ENCODE measurements at regions not wholly inside any gene's neighbourhood (a gene's known extent, or its start where the extent isn't known, plus 50 kb on each side); places are given as distances from the start of the nearest gene placed in this dataset.
"Not testable (repeated sequence)": the region's sequence is repeated elsewhere in the genome, so short reads cannot be mapped to it uniquely, and the experiment has no call there.

DNA sequence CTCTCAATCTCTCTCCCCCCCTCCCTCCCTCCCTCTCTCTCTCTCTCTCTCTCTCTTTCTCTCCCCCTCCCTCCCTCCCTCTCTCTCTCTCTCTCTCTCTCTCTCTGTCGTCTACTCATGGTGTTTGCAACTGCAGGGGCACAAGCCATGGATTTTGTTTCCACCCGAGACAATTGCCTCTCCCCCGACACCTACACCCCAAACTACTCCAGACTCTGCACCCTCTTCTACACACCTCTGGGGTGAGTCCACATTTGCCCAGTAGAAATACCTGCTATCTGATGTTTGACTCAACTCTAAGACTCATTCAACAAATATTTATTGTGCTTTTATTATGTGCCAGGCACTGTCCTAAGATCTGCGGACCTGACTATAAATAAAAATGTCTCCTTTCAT is 93.7 kb downstream of the TMEM17 start:
- no peak for DNase-seq (ENCODE audit: low read depth in 4 of 4, low spot score in 3 of 4)

DNA sequence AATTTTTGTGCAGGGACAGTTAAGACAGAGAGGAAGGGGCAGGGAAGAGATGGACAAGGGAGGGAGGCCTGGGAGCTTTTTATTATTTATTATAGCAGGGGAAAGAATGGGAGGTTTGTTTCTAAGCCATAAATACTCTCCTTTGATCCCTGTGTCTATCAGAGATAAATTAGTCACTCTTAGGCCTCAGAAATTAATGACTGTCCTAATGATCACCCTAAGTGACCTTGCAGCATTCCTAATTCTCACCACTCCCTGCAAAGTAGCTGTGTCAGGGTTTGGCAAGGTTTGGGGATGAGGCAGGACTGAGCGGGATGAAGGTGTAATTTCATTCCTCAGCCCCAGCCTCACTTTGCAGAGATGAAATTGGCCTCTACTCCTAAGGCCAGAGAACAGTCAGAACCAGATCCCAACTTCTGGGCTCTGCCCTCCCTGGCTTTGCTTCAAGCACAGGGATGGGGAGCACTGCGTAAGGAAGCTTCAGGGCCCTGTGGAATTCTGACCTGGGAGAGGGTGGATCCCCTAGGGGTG is 95.0 kb downstream of the TMEM17 start:
- DNase-seq (ENCODE audit: low read depth in 4 of 4, low spot score in 3 of 4) = no peak

DNA sequence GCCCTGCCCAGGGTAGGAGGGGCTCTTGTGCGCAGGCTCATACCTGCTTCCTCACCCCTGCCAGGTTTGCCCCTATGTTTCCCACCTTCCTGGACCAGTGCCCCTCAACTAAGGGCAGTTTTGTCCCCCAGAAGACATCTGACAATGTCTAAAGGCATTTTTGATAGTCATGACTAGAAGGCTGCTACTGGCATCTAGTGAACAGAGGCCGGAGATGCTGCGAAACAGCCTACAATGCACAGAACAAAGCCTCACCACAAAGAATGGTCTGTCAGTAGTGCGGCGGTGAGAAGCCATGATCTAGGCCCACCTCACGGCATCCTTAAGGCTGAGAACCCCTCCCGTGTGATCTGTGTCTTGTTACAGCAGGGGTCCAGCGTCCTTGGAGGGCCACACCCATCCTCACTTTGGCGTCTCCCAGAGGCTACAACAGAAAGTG is 96.0 kb downstream of the TMEM17 start:
- DNase-seq (ENCODE audit: low read depth in 4 of 4, low spot score in 3 of 4) = no peak

DNA sequence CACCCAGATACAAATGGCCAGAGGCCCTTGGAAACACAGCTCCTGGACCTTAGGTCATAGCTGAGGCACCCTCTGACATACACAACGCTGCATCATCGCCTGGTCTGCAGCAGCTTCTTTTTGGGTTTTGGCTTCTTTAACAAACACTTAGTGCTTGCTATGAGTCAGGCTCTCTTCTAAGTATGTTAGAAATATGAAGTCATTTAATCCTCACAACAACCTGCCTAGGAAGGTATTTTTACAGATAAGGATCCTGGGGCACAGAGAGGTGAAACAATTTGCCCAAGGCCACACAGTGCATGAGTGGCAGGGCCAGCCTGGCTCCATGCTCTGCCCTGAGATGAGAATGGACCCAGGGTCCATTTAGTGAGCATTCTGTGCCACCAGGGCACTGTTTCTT is 96.6 kb downstream of the TMEM17 start:
- DNase-seq (ENCODE audit: low read depth in 4 of 4, low spot score in 3 of 4) = no peak

DNA sequence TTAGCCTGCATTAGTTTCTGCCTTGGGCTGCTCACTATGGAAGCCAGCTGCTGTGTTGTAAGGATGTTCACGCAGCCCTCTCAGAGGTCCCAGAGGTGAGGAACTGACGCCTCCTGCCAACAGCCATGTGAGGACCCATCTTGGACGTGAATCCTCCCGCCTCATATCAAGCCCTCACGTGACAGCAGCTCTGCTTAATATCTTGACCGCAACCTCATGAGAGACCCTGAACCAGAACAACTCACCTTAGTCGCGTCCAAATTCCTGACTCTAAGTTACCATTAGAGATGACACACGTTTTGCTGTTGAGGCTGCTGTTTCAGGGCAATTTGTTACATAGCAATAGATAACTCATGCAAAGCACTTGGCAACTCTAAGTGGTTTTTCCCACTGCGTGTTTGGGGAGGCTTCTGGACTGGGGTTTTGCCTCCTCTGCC is 97.7 kb downstream of the TMEM17 start:
- no peak for DNase-seq (ENCODE audit: low read depth in 4 of 4, low spot score in 3 of 4)

DNA sequence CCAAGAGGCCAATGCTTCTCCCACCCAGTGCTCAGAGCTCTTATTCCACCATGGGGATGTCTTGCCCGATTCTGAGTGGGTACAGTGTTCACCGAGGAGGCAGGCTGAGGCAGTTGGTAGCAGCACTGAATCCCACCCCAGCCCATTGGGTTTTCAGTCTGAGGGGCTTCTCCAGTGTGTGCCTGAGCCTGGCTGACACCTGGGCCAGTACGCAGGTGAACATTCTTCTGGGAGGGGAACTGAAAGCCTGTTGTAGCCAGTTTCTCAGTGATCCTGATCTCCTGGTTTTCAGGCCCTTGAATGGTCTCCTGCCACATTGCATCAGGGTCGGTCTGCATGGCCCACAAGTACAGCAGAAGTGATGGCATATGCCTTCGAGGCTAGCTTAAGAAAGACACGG is 98.2 kb downstream of the TMEM17 start:
- DNase-seq (ENCODE audit: low read depth in 4 of 4, low spot score in 3 of 4) = no peak

DNA sequence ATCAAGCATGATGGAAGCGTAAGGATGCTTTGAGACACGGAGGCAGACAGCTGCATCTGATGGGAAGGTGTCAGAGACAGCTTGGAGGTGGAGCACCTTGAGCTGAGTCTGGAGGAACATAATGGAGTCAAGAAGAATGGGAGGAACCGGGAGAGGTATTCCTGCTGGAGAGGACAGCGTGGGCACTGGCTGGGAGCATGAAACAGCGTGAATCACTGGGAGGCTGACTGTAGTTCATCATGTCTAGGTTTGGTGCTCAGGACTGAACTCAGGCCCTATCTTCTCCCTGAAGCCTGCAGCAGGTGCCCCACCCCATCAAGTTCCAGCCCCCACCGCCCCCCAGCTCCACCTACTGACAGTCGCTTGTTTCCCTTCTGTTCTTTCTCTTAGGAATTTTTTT is 98.6 kb downstream of the TMEM17 start:
- DNase-seq (ENCODE audit: low read depth in 4 of 4, low spot score in 3 of 4) = no peak

DNA sequence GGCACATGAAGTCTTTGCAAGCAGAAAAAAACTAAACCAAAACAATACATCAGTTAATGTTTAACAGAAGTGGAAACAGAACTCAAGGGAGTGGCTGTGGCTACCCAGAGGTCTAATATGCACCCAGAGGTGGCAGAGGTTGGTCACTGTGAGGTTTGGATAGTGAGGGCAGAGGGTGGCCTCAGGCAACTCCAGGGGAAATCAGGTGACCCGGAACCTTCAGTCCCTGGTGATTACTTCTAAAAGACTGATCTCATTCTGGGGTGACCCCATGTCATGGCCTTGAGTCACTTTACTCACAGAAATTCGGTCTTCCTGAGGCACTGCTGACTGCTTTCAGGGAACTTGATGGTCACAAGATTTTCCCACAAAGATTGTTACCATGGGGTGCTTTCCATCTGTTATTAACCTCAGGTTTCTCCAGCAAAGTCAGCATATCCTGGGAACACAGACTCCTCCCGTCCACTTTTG is 99.4 kb downstream of the TMEM17 start:
- DNase-seq (ENCODE audit: low read depth in 4 of 4, low spot score in 3 of 4) = no peak

DNA sequence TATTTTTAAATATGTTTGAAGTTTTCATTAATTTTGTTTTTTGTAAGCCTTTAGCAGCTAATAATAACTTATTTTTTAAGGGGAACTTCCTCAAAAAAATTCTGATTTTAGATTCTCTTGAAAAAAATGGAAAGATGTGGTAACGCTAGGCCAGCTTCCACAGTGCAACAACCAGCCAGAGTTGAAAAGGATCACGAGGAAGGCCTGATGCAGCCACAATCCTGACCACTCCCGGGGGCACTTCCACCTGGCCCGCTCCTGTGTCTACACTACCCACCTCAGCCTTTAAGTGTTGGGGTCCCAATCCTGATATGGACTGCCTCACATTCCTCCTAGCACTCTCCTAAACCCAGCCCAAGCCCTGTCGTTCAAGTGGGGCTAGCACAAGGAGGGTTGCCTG is 101.1 kb downstream of the TMEM17 start:
- DNase-seq (ENCODE audit: low read depth in 4 of 4, low spot score in 3 of 4) = no peak

DNA sequence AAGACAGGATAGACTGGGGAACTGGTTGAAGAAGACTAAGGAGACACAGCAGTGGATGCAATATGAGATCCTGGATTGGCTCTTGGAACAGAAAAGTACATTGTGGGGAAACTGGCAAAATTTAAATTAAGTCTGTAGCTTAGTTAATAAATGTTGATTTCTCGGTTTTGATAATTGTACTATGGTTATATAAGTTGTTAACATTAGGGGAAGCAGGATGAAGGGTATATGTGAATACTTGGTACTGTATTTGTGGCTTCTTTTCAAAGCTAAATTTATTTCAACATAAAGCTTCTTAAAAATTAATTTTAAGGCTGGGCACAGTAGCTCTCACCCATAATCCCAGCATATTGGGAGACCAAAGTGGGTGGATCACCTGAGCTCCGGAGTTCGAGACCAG is 103.8 kb downstream of the TMEM17 start:
- DNase-seq (ENCODE audit: low read depth in 4 of 4, low spot score in 3 of 4) = no peak

DNA sequence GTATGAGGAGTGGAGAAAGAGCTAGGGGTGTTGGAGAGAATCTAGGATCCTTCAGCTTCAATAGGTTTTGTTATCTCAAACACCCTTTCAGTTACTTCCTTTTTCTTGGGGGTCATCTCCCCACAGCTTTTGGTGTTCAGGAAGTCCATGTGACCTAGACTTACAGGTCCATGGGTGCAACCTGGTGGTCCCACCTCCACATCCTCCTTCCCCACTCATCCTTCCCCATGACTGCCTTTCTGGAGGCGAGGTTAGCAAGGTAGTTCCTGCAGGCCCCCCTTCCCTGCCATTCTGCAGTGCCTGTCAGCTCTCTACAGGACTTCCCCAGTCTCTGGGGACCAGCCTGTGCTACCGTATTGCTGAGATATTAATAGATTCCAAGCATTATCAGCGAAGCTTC is 107.6 kb downstream of the TMEM17 start:
- DNase-seq (ENCODE audit: low read depth in 4 of 4, low spot score in 3 of 4) = no peak

DNA sequence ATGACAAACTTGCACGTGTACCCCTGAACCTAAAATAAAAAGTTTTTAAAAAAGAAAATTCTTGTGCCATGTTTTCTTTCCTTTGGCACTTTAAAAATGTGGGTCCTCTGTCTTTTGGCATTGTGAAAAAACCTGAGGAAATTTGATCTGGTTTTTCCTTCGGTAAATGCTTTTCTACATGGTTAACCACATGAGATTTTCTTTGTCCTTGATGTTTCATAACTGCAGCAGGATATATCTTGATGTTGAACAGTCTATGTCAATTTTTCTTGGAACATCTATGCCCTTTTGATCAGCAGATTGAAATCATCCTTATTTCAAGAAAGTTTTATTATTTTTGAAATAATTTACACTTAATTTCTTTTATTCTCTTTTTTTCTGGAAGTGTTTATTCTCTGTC is 109.1 kb downstream of the TMEM17 start:
- no peak for DNase-seq (ENCODE audit: low read depth in 4 of 4, low spot score in 3 of 4)

DNA sequence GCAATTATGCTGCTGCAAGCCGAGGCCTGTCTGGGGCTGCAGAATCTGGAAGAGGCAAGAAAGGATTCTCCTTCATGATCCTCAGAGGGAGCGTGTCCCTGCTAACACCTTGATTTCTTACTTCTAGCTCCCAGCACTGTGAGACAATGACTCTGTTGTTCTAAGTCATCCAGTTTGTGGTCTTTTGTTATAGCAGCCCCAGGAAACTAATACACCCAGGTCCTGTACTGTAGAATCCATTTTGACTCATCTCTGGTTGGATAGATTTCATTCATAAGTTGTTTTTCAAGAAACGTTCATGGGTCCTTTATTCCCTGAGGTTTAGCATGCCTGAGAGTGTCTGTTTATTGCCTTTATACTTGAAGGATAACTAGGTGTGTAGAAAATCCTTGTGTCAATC is 112.7 kb downstream of the TMEM17 start:
- no peak for DNase-seq (ENCODE audit: low read depth in 4 of 4, low spot score in 3 of 4)

DNA sequence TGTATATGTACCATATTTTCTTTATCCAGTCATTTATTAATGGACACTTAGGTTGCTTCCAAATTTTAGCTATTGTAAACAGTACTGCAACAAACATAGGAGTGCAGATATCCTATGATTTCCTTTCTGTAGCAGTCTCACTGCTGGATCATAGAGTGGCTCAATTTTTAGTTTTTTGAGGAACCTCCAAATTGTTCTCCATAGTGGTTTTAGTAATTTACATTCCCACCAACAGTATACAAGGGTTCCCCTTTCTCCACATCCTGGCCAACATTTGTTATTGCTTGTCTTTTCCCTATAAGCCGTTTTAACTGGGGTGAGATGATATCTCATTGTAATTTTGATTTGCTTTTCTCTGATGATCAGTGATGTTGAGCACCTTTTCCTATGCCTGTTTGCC is 114.3 kb downstream of the TMEM17 start:
- no peak for DNase-seq (ENCODE audit: low read depth in 4 of 4, low spot score in 3 of 4)

DNA sequence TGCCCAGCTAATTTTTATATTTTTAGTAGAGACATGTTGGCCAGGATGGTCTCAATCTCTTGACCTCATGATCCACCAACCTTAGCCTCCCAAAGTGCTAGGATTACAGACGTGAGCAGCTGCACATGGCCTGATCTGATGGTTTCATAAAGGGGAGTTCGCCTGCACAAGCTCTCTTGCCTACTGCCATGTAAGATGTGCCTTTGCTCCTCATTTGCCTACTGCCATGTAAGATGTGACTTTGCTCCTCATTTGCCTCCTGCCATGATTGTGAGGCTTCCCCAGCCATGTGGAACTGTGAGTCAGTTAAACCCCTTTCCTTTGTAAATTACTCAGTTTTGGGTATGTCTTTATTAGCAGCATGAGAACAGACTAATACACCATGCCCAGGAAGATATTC is 119.6 kb downstream of the TMEM17 start:
- DNase-seq (ENCODE audit: low read depth in 4 of 4, low spot score in 3 of 4) = not testable (repeated sequence)

DNA sequence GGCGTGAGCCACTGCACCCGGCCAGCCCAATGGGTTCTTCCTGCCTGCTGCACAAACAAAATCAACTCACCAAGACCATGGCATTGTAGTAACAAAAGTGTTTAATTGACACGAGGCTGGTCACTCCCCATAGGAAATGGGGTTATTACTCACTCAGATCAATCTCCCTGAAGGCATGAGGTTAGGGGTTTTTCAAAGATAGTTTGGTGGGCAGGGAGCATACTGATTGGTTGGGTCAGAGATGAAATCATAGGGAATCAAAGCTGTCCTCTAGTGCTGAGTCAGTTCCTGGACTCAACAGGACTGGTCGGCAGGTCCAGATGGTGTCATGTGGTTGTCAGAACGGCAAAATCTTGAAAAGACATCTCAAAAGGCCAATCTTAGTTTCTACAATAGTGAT is 122.1 kb downstream of the TMEM17 start:
- DNase-seq (ENCODE audit: low read depth in 4 of 4, low spot score in 3 of 4) = no peak

DNA sequence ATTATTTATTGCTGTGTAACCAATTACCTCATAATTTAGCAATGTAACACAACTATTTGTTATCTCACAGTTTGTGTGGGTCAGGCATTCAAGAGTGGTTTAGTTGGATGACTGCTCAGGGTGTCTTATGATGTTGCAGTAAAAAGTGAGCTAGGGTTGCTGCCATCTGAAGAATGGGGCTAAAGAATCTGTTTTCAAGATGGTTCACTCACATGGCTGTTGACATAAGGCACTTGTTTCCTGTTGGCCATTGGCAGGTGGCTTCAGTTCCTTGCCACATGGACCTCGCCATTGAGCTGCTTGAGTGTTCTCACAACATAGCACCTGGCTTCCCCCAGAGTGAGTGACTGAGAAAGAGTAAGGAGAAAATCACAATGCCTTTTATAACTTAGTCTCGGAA is 123.2 kb downstream of the TMEM17 start:
- DNase-seq (ENCODE audit: low read depth in 4 of 4, low spot score in 3 of 4) = no peak

DNA sequence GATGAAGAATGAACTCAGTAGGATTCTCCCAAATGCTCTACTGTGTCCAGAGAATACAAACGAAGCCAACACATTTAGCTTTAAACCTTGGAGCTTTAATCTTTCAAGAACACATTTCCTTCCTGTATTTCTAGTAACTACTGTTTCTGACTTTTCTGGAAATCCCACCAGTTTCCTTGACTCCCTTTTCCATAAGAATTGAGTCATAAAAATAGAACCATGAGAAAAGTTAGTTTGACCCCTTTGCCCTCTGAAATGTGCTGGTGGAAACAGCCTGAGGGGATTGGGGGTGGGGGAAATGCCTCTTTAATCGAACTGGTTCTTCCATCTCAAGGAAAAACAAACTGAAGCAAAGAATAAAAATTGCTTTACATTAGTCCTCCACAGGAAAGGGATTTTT is 123.9 kb downstream of the TMEM17 start:
- DNase-seq (ENCODE audit: low read depth in 4 of 4, low spot score in 3 of 4) = no peak

DNA sequence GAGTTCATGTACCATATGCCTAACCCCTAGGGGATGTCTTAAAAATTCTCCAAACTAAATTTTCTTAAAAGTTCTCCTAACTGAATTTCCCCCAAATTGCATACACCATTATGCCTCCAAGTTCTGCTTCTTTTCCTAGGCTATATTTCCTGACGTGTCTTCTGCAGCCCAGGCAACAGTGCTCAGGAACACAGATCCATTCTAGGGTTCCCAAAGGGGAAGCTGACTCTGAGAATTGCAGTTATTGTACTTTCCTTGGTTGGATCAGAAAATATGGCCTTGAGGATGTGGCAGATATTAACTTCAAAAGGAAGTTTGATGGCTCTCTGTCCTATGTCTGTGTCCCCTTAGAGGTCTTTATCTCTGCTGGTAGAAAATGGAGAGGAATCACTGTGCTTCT is 124.3 kb downstream of the TMEM17 start:
- no peak for DNase-seq (ENCODE audit: low read depth in 4 of 4, low spot score in 3 of 4)

DNA sequence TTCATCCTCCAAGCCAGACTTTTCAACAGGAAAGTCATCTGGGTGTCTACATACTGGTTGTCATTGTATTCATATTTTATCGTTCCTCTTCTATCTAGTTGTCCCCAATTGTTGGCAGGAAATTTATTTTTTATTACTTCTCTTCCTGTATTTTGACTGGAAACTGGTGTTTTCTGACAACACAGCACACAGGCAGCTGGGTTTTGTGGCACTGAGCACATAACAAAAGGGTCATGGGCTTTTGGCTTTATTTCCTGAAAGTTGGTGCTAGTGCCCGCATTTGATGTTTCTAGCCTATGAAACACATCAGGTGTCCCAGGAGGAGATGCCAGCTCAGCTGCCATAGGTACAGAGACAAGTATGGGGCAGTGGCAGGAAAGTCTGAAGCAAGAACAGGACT is 126.4 kb downstream of the TMEM17 start:
- no peak for DNase-seq (ENCODE audit: low read depth in 4 of 4, low spot score in 3 of 4)

DNA sequence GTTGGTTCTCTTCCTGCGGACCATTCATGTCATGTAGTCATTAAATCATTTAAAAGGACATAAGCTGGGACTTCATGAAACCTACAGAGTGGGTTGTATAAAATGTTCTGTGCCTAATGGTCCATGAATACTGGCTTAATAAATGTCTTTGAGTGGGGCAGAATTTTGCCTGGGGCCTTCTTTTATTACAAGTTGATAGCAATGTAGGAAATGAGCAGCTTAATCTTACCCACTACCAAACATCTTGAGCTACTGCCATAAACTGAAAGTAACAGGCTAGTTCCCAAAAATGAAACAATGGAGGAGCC is 130.9 kb downstream of the TMEM17 start:
- peak in 2 of 4 donors; percentile 35 to 54 for DNase-seq (ENCODE audit: low read depth in 4 of 4, low spot score in 3 of 4)

DNA sequence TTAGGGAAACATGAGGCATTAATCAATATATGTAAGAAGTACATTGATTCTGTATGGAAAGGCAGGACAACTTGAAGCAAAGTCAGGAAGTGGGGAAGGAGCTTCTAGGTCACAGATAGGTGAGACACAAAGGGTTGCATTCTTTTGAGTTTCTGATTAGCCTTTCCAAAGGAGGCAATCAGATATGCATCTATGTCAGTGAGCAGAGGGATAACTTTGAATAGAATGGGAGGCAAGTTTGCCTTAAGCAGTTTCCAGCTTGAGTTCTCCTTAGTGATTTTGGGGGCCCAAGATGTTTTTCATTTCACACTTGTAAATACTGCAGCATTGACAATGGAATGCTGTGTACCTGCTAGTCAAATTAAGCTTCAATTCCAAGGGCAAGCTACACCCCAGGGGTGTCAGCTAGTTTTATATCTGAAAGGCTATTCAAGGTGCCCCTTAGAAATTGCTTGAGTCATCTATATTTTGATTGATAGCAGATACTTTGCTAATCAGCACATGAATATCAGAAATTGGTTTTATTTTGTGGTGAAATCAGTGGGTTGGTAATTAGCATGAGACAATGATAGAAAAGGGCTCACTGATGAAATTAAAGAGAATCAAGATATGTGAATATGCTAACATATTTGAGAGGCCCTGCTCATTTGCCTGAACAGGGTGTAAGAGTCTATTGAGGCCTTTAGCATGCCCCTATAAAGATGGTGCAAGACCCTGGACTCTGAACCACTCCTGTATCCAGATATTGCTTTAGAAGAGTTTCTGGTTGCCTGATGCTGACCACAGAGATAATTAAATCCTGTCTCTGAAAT is 131.5 kb downstream of the TMEM17 start:
- no peak for DNase-seq (ENCODE audit: low read depth in 4 of 4, low spot score in 3 of 4)

DNA sequence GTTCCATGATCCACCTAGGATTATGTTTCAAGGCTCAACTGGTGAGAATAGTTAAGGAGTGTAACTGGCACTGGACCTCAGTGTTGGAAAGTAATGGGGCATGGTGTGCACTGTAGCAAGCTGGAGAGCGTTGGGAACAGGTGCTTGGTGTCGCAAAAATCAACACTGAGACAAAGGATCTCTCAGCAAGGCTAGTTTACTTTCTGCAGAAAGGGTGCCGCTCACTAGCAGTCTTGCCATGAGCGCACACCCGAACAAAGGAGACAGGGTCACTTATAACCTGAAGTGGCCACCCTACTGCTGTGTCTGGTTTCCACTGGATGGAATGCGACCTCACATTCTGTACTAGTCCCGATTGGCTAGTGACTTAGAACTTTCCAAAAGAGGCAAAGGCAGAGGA is 133.2 kb downstream of the TMEM17 start:
- no peak for DNase-seq (ENCODE audit: low read depth in 4 of 4, low spot score in 3 of 4)
